Hematopoietic multipotent progenitor cell treated with erythropoietin and hydrocortisone succinate and interleukin-3 and kit ligand, for 17 days (in vitro differentiated cells): ENCODE measurements at regions not wholly inside any gene's neighbourhood (a gene's known extent, or its start where the extent isn't known, plus 50 kb on each side); places are given as distances from the start of the nearest gene placed in this dataset.

ENCODE experiments used
- DNase-seq: peaks from one replicate; pipeline ENCODE4 v3.0.0-alpha.2; 2015; ENCODE audit warnings: low spot score

GRCh38 chr10:125398270-125398669, 237.9 kb upstream of the CTBP2 start:
- no peak for DNase-seq

GRCh38 chr10:125397608-125398007, 237.2 kb upstream of the CTBP2 start:
- no peak for DNase-seq

- DNase-seq: no peak
Observed at GRCh38 chr10:125396676-125397075, 236.3 kb upstream of the CTBP2 start.

- DNase-seq: no peak
Observed at GRCh38 chr10:125392609-125393008, 232.2 kb upstream of the CTBP2 start.

- DNase-seq: no peak
Observed at GRCh38 chr10:125392154-125392553, 231.8 kb upstream of the CTBP2 start.

GRCh38 chr10:125389648-125390047, 229.3 kb upstream of the CTBP2 start:
- DNase-seq: no peak

- no peak for DNase-seq
Observed at GRCh38 chr10:125379592-125379991, 219.2 kb upstream of the CTBP2 start.

- no peak for DNase-seq
Observed at GRCh38 chr10:125377368-125377767, 217.0 kb upstream of the CTBP2 start.

GRCh38 chr10:125375210-125375609, 214.8 kb upstream of the CTBP2 start:
- no peak for DNase-seq

- no peak for DNase-seq
Observed at GRCh38 chr10:125373546-125373945, 213.2 kb upstream of the CTBP2 start.

GRCh38 chr10:125370578-125370977, 210.2 kb upstream of the CTBP2 start:
- no peak for DNase-seq

GRCh38 chr10:125369382-125370326, 209.3 kb upstream of the CTBP2 start:
- DNase-seq: no peak

- no peak for DNase-seq
Observed at GRCh38 chr10:125368146-125368545, 207.8 kb upstream of the CTBP2 start.

GRCh38 chr10:125363791-125364190, 203.4 kb upstream of the CTBP2 start:
- DNase-seq: no peak

- no peak for DNase-seq
Observed at GRCh38 chr10:125362950-125363349, 202.6 kb upstream of the CTBP2 start.

GRCh38 chr10:125359401-125359800, 199.0 kb upstream of the CTBP2 start:
- DNase-seq: no peak

GRCh38 chr10:125355657-125356056, 195.3 kb upstream of the CTBP2 start:
- DNase-seq: no peak

- DNase-seq: no peak
Observed at GRCh38 chr10:125350519-125350918, 190.2 kb upstream of the CTBP2 start.

GRCh38 chr10:125348536-125348935, 188.2 kb upstream of the CTBP2 start:
- DNase-seq: no peak

GRCh38 chr10:125344573-125345171, 184.3 kb upstream of the CTBP2 start:
- DNase-seq: no peak

- DNase-seq: no peak
Observed at GRCh38 chr10:125343983-125344382, 183.6 kb upstream of the CTBP2 start.

GRCh38 chr10:125343118-125343925, 183.0 kb upstream of the CTBP2 start:
- peak; percentile 9 for DNase-seq

- no peak for DNase-seq
Observed at GRCh38 chr10:125341611-125342010, 181.2 kb upstream of the CTBP2 start.
